Neuronal stem cell (in vitro differentiated cells): ENCODE measurements at regions not wholly inside any gene's neighbourhood (a gene's known extent, or its start where the extent isn't known, plus 50 kb on each side); places are given as distances from the start of the nearest gene placed in this dataset.
A peak's percentile ranks its signal among the peaks of the same experiment; 100 is the strongest.

ENCODE experiments used
- DNase-seq: peaks from one replicate; pipeline ENCODE4 v3.0.0-alpha.2; 2013; ENCODE audit warnings: low spot score
- H2AFZ ChIP-seq: one replicate; pipeline ENCODE4 v1.6.1; 2013; ENCODE audit warnings: mild to moderate bottlenecking, low read length, inconsistent platforms
- H2AK5ac ChIP-seq: 2 replicates; pipeline ENCODE4 v1.6.1; 2013; ENCODE audit warnings: low read depth, mild to moderate bottlenecking, inconsistent platforms, low read length, moderate library complexity, mixed read lengths
- H2BK120ac ChIP-seq: 2 replicates; pipeline ENCODE4 v1.6.1; 2013; ENCODE audit warnings: low read depth, mild to moderate bottlenecking, inconsistent platforms, low read length, moderate library complexity, mixed read lengths
- H2BK12ac ChIP-seq: one replicate; pipeline ENCODE4 v1.6.1; 2013; ENCODE audit warnings: low read length, inconsistent platforms
- H2BK15ac ChIP-seq: 2 replicates; pipeline ENCODE4 v1.6.1; 2013; ENCODE audit warnings: mild to moderate bottlenecking, low read length, inconsistent platforms, mixed read lengths
- H2BK5ac ChIP-seq: one replicate; pipeline ENCODE4 v1.6.1; 2013; ENCODE audit warnings: inconsistent platforms, mild to moderate bottlenecking, low read length, moderate library complexity
- H3K14ac ChIP-seq: one replicate; pipeline ENCODE4 v1.6.1; 2013; ENCODE audit warnings: low read length, inconsistent platforms
- H3K18ac ChIP-seq: 2 replicates; pipeline ENCODE4 v1.6.1; 2013; ENCODE audit warnings: low read length, inconsistent platforms
- H3K23ac ChIP-seq: 2 replicates; pipeline ENCODE4 v1.6.1; 2013; ENCODE audit warnings: low read depth, mild to moderate bottlenecking, mixed read lengths, low read length, inconsistent platforms; ENCODE audit not compliant: poor library complexity
- H3K27ac ChIP-seq: replicated peaks from 3 replicates; pipeline ENCODE4 v1.5.1; 2013; ENCODE audit warnings: low read length, inconsistent platforms
- H3K27me3 ChIP-seq, 3 experiments: 2 replicates each; pipeline ENCODE4 v1.6.1; 2013; ENCODE audit warnings: low read length in 3 of 3, mild to moderate bottlenecking in 2 of 3, inconsistent platforms in 1 of 3, low read depth in 1 of 3, mixed read lengths in 1 of 3, moderate library complexity in 1 of 3; ENCODE audit not compliant: control insufficient read depth in 3 of 3, insufficient read depth in 3 of 3
- H3K36me3 ChIP-seq, 2 donors: replicated peaks in 1 of 2; 2 replicates each; pipeline ENCODE4 v1.6.1; 2013; ENCODE audit warnings: low read length in 2 of 2; ENCODE audit not compliant: control insufficient read depth in 2 of 2, insufficient read depth in 2 of 2
- H3K4ac ChIP-seq: 2 replicates; pipeline ENCODE4 v1.6.1; 2013; ENCODE audit warnings: inconsistent platforms, mild to moderate bottlenecking, low read length, moderate library complexity
- H3K4me1 ChIP-seq, 2 donors: 1 replicate in 1 of 2; 2 replicates in 1 of 2; pipeline ENCODE4 v1.6.1; 2013; ENCODE audit warnings: low read length in 2 of 2, low read depth in 1 of 2; ENCODE audit not compliant: control insufficient read depth in 2 of 2, insufficient read depth in 1 of 2
- H3K4me2 ChIP-seq: one replicate; pipeline ENCODE4 v1.6.1; 2013; ENCODE audit warnings: mild to moderate bottlenecking, low read length, inconsistent platforms; ENCODE audit not compliant: insufficient read depth, poor library complexity, severe bottlenecking
- H3K4me3 ChIP-seq, 2 donors: 2 replicates each; pipeline ENCODE4 v1.5.1; 2013; ENCODE audit warnings: low read length in 2 of 2, mild to moderate bottlenecking in 2 of 2, inconsistent platforms in 1 of 2, moderate library complexity in 1 of 2
- H3K79me1 ChIP-seq: one replicate; pipeline ENCODE4 v1.6.1; 2013; ENCODE audit warnings: low read depth, mild to moderate bottlenecking, inconsistent platforms, low read length, moderate library complexity
- H3K9ac ChIP-seq: one replicate; pipeline ENCODE4 v1.6.1; 2013; ENCODE audit warnings: mild to moderate bottlenecking, low read depth, low read length, inconsistent platforms; ENCODE audit not compliant: poor library complexity
- H3K9me3 ChIP-seq, 2 donors: replicated peaks in 1 of 2; 2 replicates each; pipeline versions ENCODE3 to v1.6.1; 2013; ENCODE audit warnings: low read length in 2 of 2, mild to moderate bottlenecking in 2 of 2, inconsistent platforms in 1 of 2, low read depth in 1 of 2, mixed read lengths in 1 of 2, moderate library complexity in 1 of 2; ENCODE audit not compliant: control insufficient read depth in 2 of 2, insufficient read depth in 1 of 2
- H4K8ac ChIP-seq: one replicate; pipeline ENCODE4 v1.6.1; 2013; ENCODE audit warnings: low read depth, mild to moderate bottlenecking, inconsistent platforms, low read length, moderate library complexity
- H4K91ac ChIP-seq: one replicate; pipeline ENCODE4 v1.6.1; 2013; ENCODE audit warnings: low read length, low read depth, mild to moderate bottlenecking, inconsistent platforms; ENCODE audit not compliant: poor library complexity
- WGBS, 2 donors: extraction: QIAGEN DNeasy Blood & Tissue Kit; methylation state at CpG; one replicate each; pipeline ENCODE4 v1.1.7; 2013; ENCODE audit warnings: missing lambda C conversion rate in 2 of 2, mixed read lengths in 1 of 2; ENCODE audit not compliant: insufficient read length in 2 of 2, insufficient replicate concordance in 1 of 2; ENCODE audit errors: extremely low coverage in 2 of 2; 5-methylcytosine and 5-hydroxymethylcytosine counted together

GRCh38 chr13:32837307-32837972 is 178.8 kb upstream of the KL start:
- DNase-seq: no peak
- Histone ChIP-seq H4K8ac (no peak overlapping the region), H2BK120ac (no peak overlapping the region), H3K23ac (no peak overlapping the region), H3K36me3 (no peaks in the 10 kb centered on the region), H4K91ac (no peak overlapping the region), H3K9ac (no peak overlapping the region), H3K4me3 (no peak overlapping the region), H3K4me1 (peaks cover 3 to 6% of the 10 kb centered on the region in 2 donors), H2BK15ac (no peak overlapping the region), H3K27ac (no peak overlapping the region), H3K27me3 (no peaks in the 10 kb centered on the region), H2AK5ac (no peak overlapping the region), H3K4ac (no peak overlapping the region), H3K9me3 (no peaks in the 10 kb centered on the region), H2BK5ac (no peak overlapping the region), H3K4me2 (no peak overlapping the region), H2AFZ (no peak overlapping the region), H3K14ac (no peak overlapping the region), H2BK12ac (no peak overlapping the region), H3K18ac (no peak overlapping the region), H3K79me1 (no peaks in the 10 kb centered on the region)
- WGBS, 2 donors: no CpG with 5 or more reads among the region's 5 CpGs

GRCh38 chr13:32837973-32838927 is 178.0 kb upstream of the KL start:
- peaks cover 3 to 6% of the 10 kb centered on the region in 2 donors for H3K4me1 ChIP-seq
- H2AFZ ChIP-seq: peak overlapping the region; percentile 72
- no peak overlapping the region for H2BK15ac ChIP-seq
- H3K9me3 ChIP-seq: peaks cover 0 to 2% of the 10 kb centered on the region in 2 donors
- no peaks in the 10 kb centered on the region for H3K27me3 ChIP-seq
- no CpG with 5 or more reads among the region's 18 CpGs for WGBS, 2 donors
- no peaks in the 10 kb centered on the region for H3K36me3 ChIP-seq
- no peaks in the 10 kb centered on the region for H3K79me1 ChIP-seq
- no peak overlapping the region for H4K8ac ChIP-seq
- no peak overlapping the region for H2BK12ac ChIP-seq
- H3K4ac ChIP-seq: no peak overlapping the region
- no peak overlapping the region for H2BK5ac ChIP-seq
- H3K18ac ChIP-seq: no peak overlapping the region
- no peak overlapping the region for H2AK5ac ChIP-seq
- no peak overlapping the region for H3K23ac ChIP-seq
- H2BK120ac ChIP-seq: no peak overlapping the region
- H3K4me2 ChIP-seq: no peak overlapping the region
- no peak overlapping the region for H3K9ac ChIP-seq
- H3K27ac ChIP-seq: no peak overlapping the region
- no peak overlapping the region for H4K91ac ChIP-seq
- H3K4me3 ChIP-seq: no peak overlapping the region
- no peak overlapping the region for H3K14ac ChIP-seq
- no peak for DNase-seq

- Histone ChIP-seq H3K14ac (no peak overlapping the region), H3K4me3 (no peak overlapping the region), H2AFZ (peak overlapping the region; percentile 72), H2AK5ac (no peak overlapping the region), H3K36me3 (no peaks in the 10 kb centered on the region), H3K9me3 (peaks cover 0 to 2% of the 10 kb centered on the region in 2 donors), H3K4me1 (peaks cover 3 to 6% of the 10 kb centered on the region in 2 donors), H4K8ac (no peak overlapping the region), H2BK15ac (no peak overlapping the region), H3K27ac (no peak overlapping the region), H3K79me1 (no peaks in the 10 kb centered on the region), H3K23ac (no peak overlapping the region), H3K4me2 (no peak overlapping the region), H2BK12ac (no peak overlapping the region), H2BK120ac (no peak overlapping the region), H3K18ac (no peak overlapping the region), H3K27me3 (no peaks in the 10 kb centered on the region), H3K9ac (no peak overlapping the region), H3K4ac (no peak overlapping the region), H2BK5ac (no peak overlapping the region), H4K91ac (no peak overlapping the region)
- no CpG with 5 or more reads among the region's 3 CpGs for WGBS, 2 donors
- no peak for DNase-seq
Observed at GRCh38 chr13:32838945-32839344, 177.3 kb upstream of the KL start.

GRCh38 chr13:32840113-32840512 is 176.1 kb upstream of the KL start:
- no peak overlapping the region for H3K4me3 ChIP-seq
- H3K79me1 ChIP-seq: no peaks in the 10 kb centered on the region
- DNase-seq: no peak
- no peak overlapping the region for H3K23ac ChIP-seq
- peak overlapping the region; percentile 15 for H3K18ac ChIP-seq
- no peaks in the 10 kb centered on the region for H3K36me3 ChIP-seq
- no peak overlapping the region for H3K9ac ChIP-seq
- H3K4ac ChIP-seq: no peak overlapping the region
- H2BK5ac ChIP-seq: no peak overlapping the region
- no peak overlapping the region for H2AK5ac ChIP-seq
- no peak overlapping the region for H3K27ac ChIP-seq
- no peak overlapping the region for H2BK120ac ChIP-seq
- H3K27me3 ChIP-seq: no peaks in the 10 kb centered on the region
- H2BK12ac ChIP-seq: no peak overlapping the region
- no peak overlapping the region for H4K8ac ChIP-seq
- no peak overlapping the region for H4K91ac ChIP-seq
- no CpG with 5 or more reads among the region's 5 CpGs for WGBS, 2 donors
- no peak overlapping the region for H3K4me2 ChIP-seq
- H3K4me1 ChIP-seq: peaks cover 3 to 6% of the 10 kb centered on the region in 2 donors
- H2BK15ac ChIP-seq: no peak overlapping the region
- no peak overlapping the region for H2AFZ ChIP-seq
- H3K14ac ChIP-seq: no peak overlapping the region
- H3K9me3 ChIP-seq: peaks cover 0 to 2% of the 10 kb centered on the region in 2 donors
